Naive thymus-derived CD4-positive, alpha-beta T cell (primary cell): ENCODE measurements at regions not wholly inside any gene's neighbourhood (a gene's known extent, or its start where the extent isn't known, plus 50 kb on each side); places are given as distances from the start of the nearest gene placed in this dataset.

Experiments
- ATAC-seq: fragments of 150-1000 bp; cut with Tn5 transposase; 2 replicates; pipeline ENCODE4 v1.10.0; 2021; ENCODE audit warnings: mild to moderate bottlenecking, moderate library complexity
- CTCF ChIA-PET: fragments of 350-600 bp; sonication (Branson Sonifier 250); formaldehyde crosslinking; loops from one replicate; lab custom pipeline; 2021; ENCODE audit warnings: antibody characterized with exemption; lab: Charles Lee
- POLR2A ChIA-PET: fragments of 350-600 bp; sonication (Branson Sonifier 250); formaldehyde crosslinking; loops from one replicate; lab custom pipeline; 2021; ENCODE audit warnings: antibody characterized with exemption, inconsistent platforms; lab: Charles Lee
- DNase-seq, 9 donors: peaks; one replicate each; pipeline versions ENCODE4 v3.0.0 to v3.0.0-alpha.2; 2020 to 2022; ENCODE audit warnings: mixed read lengths in 1 of 9
- H3K27ac ChIP-seq: one replicate; pipeline ENCODE4 v1.7.0; 2013; ENCODE audit warnings: mild to moderate bottlenecking, low read depth, low read length, moderate library complexity
- H3K27me3 ChIP-seq, 2 donors: one replicate each; pipeline ENCODE4 v1.7.0; 2013; ENCODE audit warnings: low read length in 2 of 2, mild to moderate bottlenecking in 2 of 2, moderate library complexity in 2 of 2; ENCODE audit not compliant: control insufficient read depth in 2 of 2, insufficient read depth in 2 of 2
- H3K36me3 ChIP-seq, 3 experiments: 1 replicate in 2 of 3; 2 replicates in 1 of 3; pipeline ENCODE4 v1.7.0; 2013; ENCODE audit warnings: low read length in 3 of 3, mild to moderate bottlenecking in 3 of 3, moderate library complexity in 1 of 3; ENCODE audit not compliant: insufficient read depth in 3 of 3, control insufficient read depth in 2 of 3
- H3K4me1 ChIP-seq, 2 donors: one replicate each; pipeline ENCODE4 v1.7.0; 2013; ENCODE audit warnings: low read length in 2 of 2, mild to moderate bottlenecking in 2 of 2, moderate library complexity in 1 of 2; ENCODE audit not compliant: control insufficient read depth in 2 of 2, insufficient read depth in 2 of 2
- H3K4me3 ChIP-seq: 2 replicates; pipeline ENCODE4 v1.7.0; 2013; ENCODE audit warnings: mild to moderate bottlenecking, low read length
- H3K9me3 ChIP-seq, 3 experiments: 1 replicate in 2 of 3; 2 replicates in 1 of 3; pipeline ENCODE4 v1.7.0; 2013; ENCODE audit warnings: low read length in 3 of 3; ENCODE audit not compliant: control insufficient read depth in 2 of 3
- H3K27ac Mint-ChIP-seq, 9 donors: one replicate each; pipeline ENCODE4 v1.8.0; 2020 to 2022; ENCODE audit warnings: mixed read lengths in 9 of 9, mild to moderate bottlenecking in 8 of 9, moderate library complexity in 5 of 9, inconsistent platforms in 2 of 9
- H3K27me3 Mint-ChIP-seq, 5 donors: one replicate each; pipeline ENCODE4 v1.8.0; 2021 to 2022; ENCODE audit warnings: mixed read lengths in 5 of 5, mild to moderate bottlenecking in 1 of 5
- H3K36me3 Mint-ChIP-seq, 5 donors: one replicate each; pipeline ENCODE4 v1.8.0; 2020 to 2022; ENCODE audit warnings: mixed read lengths in 5 of 5, mild to moderate bottlenecking in 3 of 5, inconsistent platforms in 1 of 5
- H3K4me1 Mint-ChIP-seq, 7 donors: one replicate each; pipeline ENCODE4 v1.8.0; 2020 to 2022; ENCODE audit warnings: mixed read lengths in 7 of 7, mild to moderate bottlenecking in 3 of 7, inconsistent platforms in 1 of 7
- H3K4me3 Mint-ChIP-seq, 10 donors: one replicate each; pipeline ENCODE4 v1.8.0; 2020 to 2022; ENCODE audit warnings: mild to moderate bottlenecking in 10 of 10, mixed read lengths in 10 of 10, moderate library complexity in 6 of 10, inconsistent platforms in 2 of 10
- H3K9me3 Mint-ChIP-seq, 11 donors: one replicate each; pipeline ENCODE4 v1.8.0; 2020 to 2022; ENCODE audit warnings: mixed read lengths in 11 of 11, mild to moderate bottlenecking in 4 of 11, inconsistent platforms in 1 of 11, moderate library complexity in 1 of 11
- intact Hi-C, 2 donors: fragments of 100-400 bp; cut with micrococcal nuclease; formaldehyde crosslinking; loops; one replicate each; pipeline ENCODE4 v1.15.1; 2023

DNA sequence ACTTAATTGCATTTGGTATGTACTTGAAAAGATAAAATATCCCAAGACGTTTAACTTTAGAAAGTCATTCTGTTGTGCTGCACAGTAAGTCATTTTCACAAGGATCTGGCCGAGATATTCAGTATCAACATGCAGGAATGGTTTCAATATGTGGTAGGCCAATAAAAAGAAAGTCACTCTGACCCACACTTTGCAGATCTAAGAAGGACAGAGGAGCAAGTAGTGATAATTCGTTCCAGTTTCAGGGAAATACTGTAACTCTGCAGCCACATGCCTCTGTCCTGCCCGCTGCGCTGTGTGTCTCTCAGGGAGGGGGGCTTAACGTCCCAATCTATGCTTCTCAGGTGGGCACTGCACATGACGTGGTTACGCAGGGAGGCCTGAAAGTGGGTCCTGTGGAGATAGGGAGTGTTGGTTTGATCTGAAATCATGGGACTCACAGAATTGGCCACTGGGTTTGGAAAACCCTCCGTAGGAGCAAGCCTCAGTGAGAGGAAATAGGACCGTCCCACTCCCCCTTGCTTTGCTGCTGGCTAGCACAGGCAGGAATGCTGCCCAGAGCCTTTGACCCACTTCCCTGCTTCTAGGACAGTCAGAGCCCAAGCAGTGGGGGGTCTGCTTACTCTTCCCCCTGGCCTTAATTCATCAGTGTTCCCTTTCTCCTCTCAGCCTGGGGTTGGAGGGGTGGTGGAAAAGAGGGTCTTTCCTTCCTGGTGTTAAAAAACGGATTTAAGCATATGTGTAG lies 314.7 kb upstream of the SPRED2 start:
- Mint-ChIP-seq H3K36me3 (no peaks in the 10 kb centered on the region), H3K4me1 (no peaks in the 10 kb centered on the region), H3K27me3 (peaks cover 0 to 16% (median 5%) of the 10 kb centered on the region in 5 donors), H3K9me3 (peaks cover 0 to 5% (median 0%) of the 10 kb centered on the region in 11 donors), H3K4me3 (no peak overlapping the region), H3K27ac (no peak overlapping the region)
- H3K9me3 ChIP-seq: no peaks in the 10 kb centered on the region
- ATAC-seq (no peak), DNase-seq (no peak)
- no peaks in the 10 kb centered on the region for H3K36me3 ChIP-seq
- no peak overlapping the region for H3K27ac ChIP-seq
- no peaks in the 10 kb centered on the region for H3K27me3 ChIP-seq
- POLR2A ChIA-PET: no interaction called here
- intact Hi-C loops: no loop called here
- H3K4me3 ChIP-seq: no peak overlapping the region
- no peaks in the 10 kb centered on the region for H3K4me1 ChIP-seq
- CTCF ChIA-PET: no interaction called here

DNA sequence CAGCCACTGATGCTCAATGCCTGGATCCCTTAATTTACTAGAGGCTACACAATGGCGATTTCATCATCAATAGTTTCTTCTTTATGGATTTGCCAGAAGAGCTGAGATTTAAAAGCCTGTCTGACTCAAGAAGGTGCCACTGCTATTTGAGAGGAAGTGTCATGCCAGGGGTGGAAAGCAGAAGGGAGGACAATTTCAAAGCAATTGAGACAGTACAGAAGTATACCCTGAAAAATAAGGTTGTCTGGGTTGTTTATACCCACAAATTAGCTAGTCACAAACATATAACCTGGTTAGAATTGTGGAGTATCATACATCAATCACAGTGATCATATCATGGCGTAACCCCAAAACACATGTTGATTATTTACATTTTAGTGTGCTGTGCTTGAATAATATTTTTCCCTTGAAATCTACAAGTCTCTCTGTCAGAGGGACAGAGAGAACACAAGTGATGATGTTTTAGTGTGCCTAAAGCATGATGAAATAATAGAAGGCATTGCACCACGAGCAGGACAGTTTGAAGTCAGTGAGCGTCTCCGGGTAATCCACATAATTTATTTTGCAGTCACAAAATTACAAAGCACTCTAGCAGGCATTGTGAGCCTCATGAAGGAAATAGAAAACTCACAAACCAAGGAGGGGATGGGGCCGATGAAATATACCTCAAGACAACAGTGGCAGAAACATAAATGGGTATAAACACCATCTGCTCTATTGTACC lies 312.2 kb upstream of the SPRED2 start:
- POLR2A ChIA-PET: no interaction called here
- Mint-ChIP-seq H3K36me3 (no peaks in the 10 kb centered on the region), H3K4me3 (no peak overlapping the region), H3K27ac (no peak overlapping the region), H3K4me1 (no peaks in the 10 kb centered on the region), H3K9me3 (peaks cover 0 to 6% (median 3%) of the 10 kb centered on the region in 11 donors), H3K27me3 (peaks cover 0 to 28% (median 14%) of the 10 kb centered on the region in 5 donors)
- Histone ChIP-seq H3K4me1 (no peaks in the 10 kb centered on the region), H3K36me3 (no peaks in the 10 kb centered on the region), H3K27ac (no peak overlapping the region), H3K27me3 (no peaks in the 10 kb centered on the region), H3K4me3 (no peak overlapping the region), H3K9me3 (no peaks in the 10 kb centered on the region)
- no peak for ATAC-seq
- CTCF ChIA-PET: no interaction called here
- DNase-seq: no peak
- intact Hi-C loops: no loop called here

DNA sequence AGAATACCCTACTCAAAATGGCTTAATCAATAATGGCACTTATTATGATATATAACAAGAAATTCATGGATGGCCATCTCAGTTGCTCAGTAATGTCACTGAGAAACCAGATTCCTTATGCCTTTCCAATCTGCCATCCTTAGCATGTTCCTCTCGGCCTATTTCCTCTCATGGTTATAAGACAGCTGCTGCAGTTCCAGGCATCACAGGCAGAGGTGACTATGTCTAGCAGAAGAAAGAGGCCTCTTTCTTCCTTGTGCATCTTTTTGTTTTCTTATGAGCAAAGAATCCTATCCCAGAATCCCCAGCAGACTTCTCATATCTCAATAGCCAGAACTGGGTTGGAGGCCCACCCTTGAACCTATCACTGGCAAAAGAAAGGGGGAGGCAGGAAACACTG lies 310.6 kb upstream of the SPRED2 start:
- H3K27me3 Mint-ChIP-seq: peaks cover 0 to 28% (median 14%) of the 10 kb centered on the region in 5 donors
- no peak for ATAC-seq
- intact Hi-C loops: no loop called here
- no peaks in the 10 kb centered on the region for H3K9me3 ChIP-seq
- H3K27ac ChIP-seq: no peak overlapping the region
- H3K4me3 Mint-ChIP-seq: no peak overlapping the region
- POLR2A ChIA-PET: no interaction called here
- no peaks in the 10 kb centered on the region for H3K27me3 ChIP-seq
- H3K4me1 Mint-ChIP-seq: no peaks in the 10 kb centered on the region
- H3K4me3 ChIP-seq: no peak overlapping the region
- no peak overlapping the region for H3K27ac Mint-ChIP-seq
- H3K36me3 ChIP-seq: no peaks in the 10 kb centered on the region
- CTCF ChIA-PET: no interaction called here
- no peaks in the 10 kb centered on the region for H3K4me1 ChIP-seq
- H3K9me3 Mint-ChIP-seq: peaks cover 0 to 5% (median 2%) of the 10 kb centered on the region in 11 donors
- no peak for DNase-seq
- no peaks in the 10 kb centered on the region for H3K36me3 Mint-ChIP-seq

DNA sequence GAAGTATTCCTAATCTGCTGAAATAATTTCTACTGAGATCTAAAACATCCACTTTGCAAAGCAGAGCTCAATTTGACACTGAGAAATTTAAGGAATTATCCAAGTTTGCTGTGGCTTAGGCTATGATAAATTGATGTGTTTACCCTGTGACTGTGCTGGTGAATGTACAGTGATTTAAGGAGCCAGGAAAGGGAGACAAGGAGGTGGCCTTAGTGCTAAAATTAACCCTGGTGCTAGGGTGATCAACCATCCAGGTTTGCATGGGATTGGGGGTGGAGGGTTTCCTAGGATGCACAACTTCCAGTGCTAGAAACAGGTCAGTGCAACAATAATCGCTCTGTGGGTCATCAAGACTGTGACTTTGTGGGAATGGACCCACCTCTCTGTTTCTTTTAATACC lies 307.5 kb upstream of the SPRED2 start:
- Histone ChIP-seq H3K27me3 (no peaks in the 10 kb centered on the region), H3K4me3 (no peak overlapping the region), H3K4me1 (no peaks in the 10 kb centered on the region), H3K36me3 (no peaks in the 10 kb centered on the region), H3K9me3 (no peaks in the 10 kb centered on the region), H3K27ac (no peak overlapping the region)
- ChIA-PET CTCF (no interaction called here), POLR2A (no interaction called here)
- H3K4me3 Mint-ChIP-seq: no peak overlapping the region
- H3K9me3 Mint-ChIP-seq: peaks cover 0 to 7% (median 0%) of the 10 kb centered on the region in 11 donors
- peaks cover 2 to 36% (median 13%) of the 10 kb centered on the region in 5 donors for H3K27me3 Mint-ChIP-seq
- ATAC-seq (no peak), DNase-seq (no peak)
- H3K4me1 Mint-ChIP-seq: no peaks in the 10 kb centered on the region
- H3K36me3 Mint-ChIP-seq: no peaks in the 10 kb centered on the region
- intact Hi-C loops: no loop called here
- no peak overlapping the region for H3K27ac Mint-ChIP-seq

- Histone ChIP-seq H3K27ac (no peak overlapping the region), H3K4me1 (no peaks in the 10 kb centered on the region), H3K4me3 (no peak overlapping the region), H3K9me3 (no peaks in the 10 kb centered on the region), H3K36me3 (no peaks in the 10 kb centered on the region), H3K27me3 (no peaks in the 10 kb centered on the region)
- CTCF ChIA-PET: no interaction called here
- Mint-ChIP-seq H3K36me3 (no peaks in the 10 kb centered on the region), H3K27me3 (peaks cover 2 to 41% (median 15%) of the 10 kb centered on the region in 5 donors), H3K4me3 (no peak overlapping the region), H3K4me1 (no peaks in the 10 kb centered on the region), H3K27ac (no peak overlapping the region), H3K9me3 (peaks cover 0 to 10% (median 0%) of the 10 kb centered on the region in 11 donors)
- ATAC-seq (no peak), DNase-seq (no peak)
- POLR2A ChIA-PET: no interaction called here
- intact Hi-C loops: no loop called here
Measured at GRCh38 chr2:65737452-65738011, 305.1 kb upstream of the SPRED2 start.

GRCh38 chr2:65731476-65731875 lies 299.1 kb upstream of the SPRED2 start:
- Mint-ChIP-seq H3K4me1 (no peaks in the 10 kb centered on the region), H3K4me3 (no peak overlapping the region), H3K27me3 (peaks cover 2 to 20% (median 10%) of the 10 kb centered on the region in 5 donors), H3K9me3 (peaks cover 0 to 5% (median 2%) of the 10 kb centered on the region in 11 donors), H3K27ac (no peak overlapping the region), H3K36me3 (no peaks in the 10 kb centered on the region)
- Histone ChIP-seq H3K4me3 (no peak overlapping the region), H3K36me3 (no peaks in the 10 kb centered on the region), H3K27me3 (no peaks in the 10 kb centered on the region), H3K27ac (no peak overlapping the region), H3K9me3 (no peaks in the 10 kb centered on the region), H3K4me1 (no peaks in the 10 kb centered on the region)
- intact Hi-C loops: no loop called here
- ATAC-seq (no peak), DNase-seq (no peak)
- ChIA-PET CTCF (no interaction called here), POLR2A (no interaction called here)
